Liver (tissue), 3 donors: ENCODE measurements at regions not wholly inside any gene's neighbourhood (a gene's known extent, or its start where the extent isn't known, plus 50 kb on each side); places are given as distances from the start of the nearest gene placed in this dataset.

Experiments used
- CTCF ChIP-seq: fragments of 150-350 bp; IDR thresholded peaks from 2 replicates; pipeline ENCODE4 v1.5.1; 2017; ENCODE audit warnings: improper control_type of control experiment, low read depth, low read length; ENCODE audit not compliant: missing input control
- GABPA ChIP-seq, 2 donors: IDR thresholded peaks in 1 of 2; conservative IDR thresholded peaks in 1 of 2; 2 replicates each; pipeline ENCODE4 v1.6.1; 2016; ENCODE audit warnings: antibody characterized with exemption in 2 of 2, mild to moderate bottlenecking in 1 of 2, moderate library complexity in 1 of 2
- MAX ChIP-seq: IDR thresholded peaks from 2 replicates; pipeline ENCODE4 v1.6.1; 2016; ENCODE audit warnings: antibody characterized with exemption
- RAD21 ChIP-seq, 2 donors: IDR thresholded peaks; 2 replicates each; pipeline ENCODE4 v1.6.1; 2016; ENCODE audit warnings: antibody characterized with exemption in 2 of 2, mild to moderate bottlenecking in 2 of 2
- YY1 ChIP-seq: IDR thresholded peaks from 2 replicates; pipeline ENCODE4 v1.6.1; 2016; ENCODE audit warnings: antibody characterized with exemption, mild to moderate bottlenecking
- TF ChIP-seq, protein P1 (sequence below): IDR thresholded peaks from 2 replicates; pipeline ENCODE4 v1.6.1; 2016; ENCODE audit warnings: antibody characterized with exemption
- TF ChIP-seq, protein P2 (sequence below): IDR thresholded peaks from 2 replicates; pipeline ENCODE4 v1.6.1; 2016; ENCODE audit warnings: antibody characterized with exemption
- donor health status: healthy.
- donor health status: healthy.

- TF ChIP-seq CTCF (no peak), GABPA (IDR thresholded peaks at IDR 0.05 in 1 of 2, conservative IDR thresholded peaks at IDR 0.05 in 1 of 2) (no peak), RAD21 (IDR thresholded peaks at IDR 0.05) (no peak), MAX (no peak), YY1 (no peak)
- TF ChIP-seq, protein P1, sequence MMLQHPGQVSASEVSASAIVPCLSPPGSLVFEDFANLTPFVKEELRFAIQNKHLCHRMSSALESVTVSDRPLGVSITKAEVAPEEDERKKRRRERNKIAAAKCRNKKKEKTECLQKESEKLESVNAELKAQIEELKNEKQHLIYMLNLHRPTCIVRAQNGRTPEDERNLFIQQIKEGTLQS = no peak
- TF ChIP-seq, protein P2, sequence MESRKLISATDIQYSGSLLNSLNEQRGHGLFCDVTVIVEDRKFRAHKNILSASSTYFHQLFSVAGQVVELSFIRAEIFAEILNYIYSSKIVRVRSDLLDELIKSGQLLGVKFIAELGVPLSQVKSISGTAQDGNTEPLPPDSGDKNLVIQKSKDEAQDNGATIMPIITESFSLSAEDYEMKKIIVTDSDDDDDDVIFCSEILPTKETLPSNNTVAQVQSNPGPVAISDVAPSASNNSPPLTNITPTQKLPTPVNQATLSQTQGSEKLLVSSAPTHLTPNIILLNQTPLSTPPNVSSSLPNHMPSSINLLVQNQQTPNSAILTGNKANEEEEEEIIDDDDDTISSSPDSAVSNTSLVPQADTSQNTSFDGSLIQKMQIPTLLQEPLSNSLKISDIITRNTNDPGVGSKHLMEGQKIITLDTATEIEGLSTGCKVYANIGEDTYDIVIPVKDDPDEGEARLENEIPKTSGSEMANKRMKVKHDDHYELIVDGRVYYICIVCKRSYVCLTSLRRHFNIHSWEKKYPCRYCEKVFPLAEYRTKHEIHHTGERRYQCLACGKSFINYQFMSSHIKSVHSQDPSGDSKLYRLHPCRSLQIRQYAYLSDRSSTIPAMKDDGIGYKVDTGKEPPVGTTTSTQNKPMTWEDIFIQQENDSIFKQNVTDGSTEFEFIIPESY = no peak
Observed at GRCh38 chr7:114788706-114789105, 133.2 kb upstream of the MDFIC start.
